ENCODE measurements at regions not wholly inside any gene's neighbourhood (a gene's known extent, or its start where the extent isn't known, plus 50 kb on each side); places are given as distances from the start of the nearest gene placed in this dataset.

GRCh38 chr15:87805117-87805820, 451.3 kb downstream of the NTRK3 start:
- no peak for DNase-seq

GRCh38 chr15:87804451-87804850, 452.1 kb downstream of the NTRK3 start:
- DNase-seq, result no peak

GRCh38 chr15:87799838-87800237, 456.7 kb downstream of the NTRK3 start:
- DNase-seq, result no peak

- no peak for DNase-seq
Measured at GRCh38 chr15:87799428-87799827, 457.1 kb downstream of the NTRK3 start.

- DNase-seq, result no peak
Measured at GRCh38 chr15:87793725-87794124, 462.8 kb downstream of the NTRK3 start.

- DNase-seq, result no peak
Measured at GRCh38 chr15:87792250-87793040, 464.1 kb downstream of the NTRK3 start.

- no peak for DNase-seq
Measured at GRCh38 chr15:87781959-87782625, 474.4 kb downstream of the NTRK3 start.

- DNase-seq, result no peak
Measured at GRCh38 chr15:87779746-87780145, 476.8 kb downstream of the NTRK3 start.

- no peak for DNase-seq
Measured at GRCh38 chr15:87778358-87778757, 478.2 kb downstream of the NTRK3 start.

- DNase-seq, result no peak
Measured at GRCh38 chr15:87777054-87777561, 479.4 kb downstream of the NTRK3 start.

GRCh38 chr15:87767516-87767915, 489.0 kb downstream of the NTRK3 start:
- DNase-seq, result no peak

GRCh38 chr15:87764461-87765240, 491.9 kb downstream of the NTRK3 start:
- no peak for DNase-seq

- DNase-seq, result no peak
Measured at GRCh38 chr15:87763837-87764236, 492.7 kb downstream of the NTRK3 start.

- peak; percentile 19 for DNase-seq
Measured at GRCh38 chr15:87761736-87762509, 494.6 kb downstream of the NTRK3 start.

- no peak for DNase-seq
Measured at GRCh38 chr15:87760547-87761314, 495.8 kb downstream of the NTRK3 start.

- no peak for DNase-seq
Measured at GRCh38 chr15:87758794-87759418, 497.6 kb downstream of the NTRK3 start.

GRCh38 chr15:87757084-87757483, 499.5 kb downstream of the NTRK3 start:
- no peak for DNase-seq

GRCh38 chr15:87756072-87756471, 500.5 kb downstream of the NTRK3 start:
- DNase-seq, result no peak

- no peak for DNase-seq
Measured at GRCh38 chr15:87755226-87755625, 501.3 kb downstream of the NTRK3 start.

GRCh38 chr15:87753539-87753938, 503.0 kb downstream of the NTRK3 start:
- no peak for DNase-seq
